ENCODE measurements at regions not wholly inside any gene's neighbourhood (a gene's known extent, or its start where the extent isn't known, plus 50 kb on each side); places are given as distances from the start of the nearest gene placed in this dataset.

DNA sequence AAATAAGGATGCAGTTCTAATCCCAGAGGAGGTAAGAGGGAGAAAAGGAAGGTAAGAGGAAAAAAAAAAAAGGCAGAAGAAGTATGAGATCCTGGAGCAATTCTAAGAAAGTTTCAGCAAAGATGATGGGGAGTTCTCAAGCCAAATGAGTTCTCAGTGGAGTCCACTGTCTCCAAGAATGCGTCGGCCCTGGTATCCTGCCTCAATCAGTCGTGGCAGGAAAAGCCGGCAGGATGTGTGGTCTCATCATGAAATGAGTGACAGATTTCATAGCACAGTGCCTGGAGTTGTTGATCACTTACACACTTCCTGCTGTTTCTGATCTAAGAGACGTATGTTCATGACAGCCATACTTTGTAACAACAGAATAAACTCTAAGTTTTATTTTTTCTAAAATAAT is 554.9 kb downstream of the NXPH1 start:
- Histone ChIP-seq H3F3A (ENCODE audit: insufficient read depth) (no peaks in the 10 kb centered on the region), H3K9ac (ENCODE audit: low read length) (no peak overlapping the region), H3K9me2 (replicated peaks; ENCODE audit: insufficient read depth, low read length) (no peaks in the 10 kb centered on the region), H4K20me1 (ENCODE audit: low read depth, low read length) (peaks cover 4% of the 10 kb centered on the region; the same call in 1 of the 2 replicates), H3K9me3 (ENCODE audit: insufficient read depth, low read length) (no peaks in the 10 kb centered on the region), H3K4me2 (ENCODE audit: low read depth, low read length, poor library complexity, severe bottlenecking) (no peak overlapping the region), H3K27me3 (ENCODE audit: low read length) (no peaks in the 10 kb centered on the region), H2AFZ (ENCODE audit: low read depth, low read length, severe bottlenecking) (no peak overlapping the region), H3K79me2 (ENCODE audit: insufficient read depth, low read length) (no peaks in the 10 kb centered on the region), H3K27ac (ENCODE audit: low read depth, low read length) (no peak overlapping the region), H3K36me3 (ENCODE audit: low read length) (no peaks in the 10 kb centered on the region), H3K4me3 (ENCODE audit: insufficient read depth, low read length, poor library complexity, severe bottlenecking) (no peak overlapping the region)
- no peak for TF ChIP-seq EZH2phosphoT487 (conservative IDR thresholded peaks at IDR 0.05; ENCODE audit: low read length)
- TF ChIP-seq, protein P1, sequence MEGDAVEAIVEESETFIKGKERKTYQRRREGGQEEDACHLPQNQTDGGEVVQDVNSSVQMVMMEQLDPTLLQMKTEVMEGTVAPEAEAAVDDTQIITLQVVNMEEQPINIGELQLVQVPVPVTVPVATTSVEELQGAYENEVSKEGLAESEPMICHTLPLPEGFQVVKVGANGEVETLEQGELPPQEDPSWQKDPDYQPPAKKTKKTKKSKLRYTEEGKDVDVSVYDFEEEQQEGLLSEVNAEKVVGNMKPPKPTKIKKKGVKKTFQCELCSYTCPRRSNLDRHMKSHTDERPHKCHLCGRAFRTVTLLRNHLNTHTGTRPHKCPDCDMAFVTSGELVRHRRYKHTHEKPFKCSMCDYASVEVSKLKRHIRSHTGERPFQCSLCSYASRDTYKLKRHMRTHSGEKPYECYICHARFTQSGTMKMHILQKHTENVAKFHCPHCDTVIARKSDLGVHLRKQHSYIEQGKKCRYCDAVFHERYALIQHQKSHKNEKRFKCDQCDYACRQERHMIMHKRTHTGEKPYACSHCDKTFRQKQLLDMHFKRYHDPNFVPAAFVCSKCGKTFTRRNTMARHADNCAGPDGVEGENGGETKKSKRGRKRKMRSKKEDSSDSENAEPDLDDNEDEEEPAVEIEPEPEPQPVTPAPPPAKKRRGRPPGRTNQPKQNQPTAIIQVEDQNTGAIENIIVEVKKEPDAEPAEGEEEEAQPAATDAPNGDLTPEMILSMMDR (IDR thresholded peaks at IDR 0.05; ENCODE audit: insufficient read depth, low read length, poor library complexity, severe bottlenecking), result no peak

DNA sequence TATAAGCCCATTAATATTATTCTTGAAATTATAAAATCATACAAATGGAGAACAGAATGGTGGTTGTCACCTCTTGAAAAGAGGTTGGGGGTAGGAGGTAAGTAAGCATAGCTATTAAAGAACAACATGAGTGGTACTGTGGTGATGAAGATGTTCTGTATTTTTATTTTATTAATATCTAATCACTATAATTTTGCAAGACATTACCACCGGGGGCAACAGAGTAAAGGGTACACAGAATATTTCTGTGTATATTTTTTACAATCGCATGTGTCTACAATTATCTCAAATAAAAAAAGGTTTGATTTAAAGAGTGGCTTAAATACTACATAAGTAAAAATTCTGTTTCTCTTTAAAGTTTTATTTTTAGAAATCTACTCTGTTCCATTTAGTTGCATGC is 557.8 kb downstream of the NXPH1 start:
- Histone ChIP-seq H3K4me2 (ENCODE audit: low read depth, low read length, poor library complexity, severe bottlenecking) (no peak overlapping the region), H2AFZ (ENCODE audit: low read depth, low read length, severe bottlenecking) (no peak overlapping the region), H3K9ac (ENCODE audit: low read length) (no peak overlapping the region), H3K36me3 (ENCODE audit: low read length) (no peaks in the 10 kb centered on the region), H3K4me3 (ENCODE audit: insufficient read depth, low read length, poor library complexity, severe bottlenecking) (no peak overlapping the region), H3K27ac (ENCODE audit: low read depth, low read length) (no peak overlapping the region), H3K9me2 (replicated peaks; ENCODE audit: insufficient read depth, low read length) (no peaks in the 10 kb centered on the region), H3K27me3 (ENCODE audit: low read length) (no peaks in the 10 kb centered on the region), H3K79me2 (ENCODE audit: insufficient read depth, low read length) (no peaks in the 10 kb centered on the region), H3K9me3 (ENCODE audit: insufficient read depth, low read length) (no peaks in the 10 kb centered on the region), H3F3A (ENCODE audit: insufficient read depth) (no peaks in the 10 kb centered on the region), H4K20me1 (ENCODE audit: low read depth, low read length) (peaks cover 4% of the 10 kb centered on the region; the same call in 1 of the 2 replicates)
- TF ChIP-seq EZH2phosphoT487 (conservative IDR thresholded peaks at IDR 0.05; ENCODE audit: low read length), result no peak
- TF ChIP-seq, protein P1 (IDR thresholded peaks at IDR 0.05; ENCODE audit: insufficient read depth, low read length, poor library complexity, severe bottlenecking), result no peak

DNA sequence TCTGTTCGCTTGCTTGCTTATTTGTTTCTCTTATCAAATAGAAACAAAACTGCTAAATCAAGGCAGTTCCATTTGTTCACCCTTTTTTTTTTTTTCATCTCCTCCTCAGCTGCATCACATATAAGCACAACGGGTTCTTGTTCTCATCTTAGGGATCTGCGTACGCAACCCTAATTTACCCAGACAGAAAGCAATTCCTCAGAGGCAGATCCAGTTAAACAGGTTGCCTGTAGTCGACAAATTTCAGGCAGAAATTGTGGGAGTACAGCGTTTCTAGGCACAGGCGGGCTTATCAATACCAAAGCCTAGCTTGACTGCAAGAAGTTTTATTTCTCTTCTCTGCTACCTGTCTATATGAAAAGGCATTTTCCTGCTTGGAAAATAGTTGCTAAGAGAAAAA is 565.4 kb downstream of the NXPH1 start:
- TF ChIP-seq, protein P1 (IDR thresholded peaks at IDR 0.05; ENCODE audit: insufficient read depth, low read length, poor library complexity, severe bottlenecking), result no peak
- no peak for TF ChIP-seq EZH2phosphoT487 (conservative IDR thresholded peaks at IDR 0.05; ENCODE audit: low read length)
- no peak overlapping the region for H2AFZ ChIP-seq (ENCODE audit: low read depth, low read length, severe bottlenecking)

More for the DNA sequence above, 565.4 kb downstream of the NXPH1 start:
- H3K27ac ChIP-seq (ENCODE audit: low read depth, low read length), result no peak overlapping the region
- no peaks in the 10 kb centered on the region for H3K79me2 ChIP-seq (ENCODE audit: insufficient read depth, low read length)
- H4K20me1 ChIP-seq (ENCODE audit: low read depth, low read length), result no peaks in the 10 kb centered on the region; the same call in 1 of the 2 replicates
- H3K9ac ChIP-seq (ENCODE audit: low read length), result no peak overlapping the region
- H3K9me3 ChIP-seq (ENCODE audit: insufficient read depth, low read length), result no peaks in the 10 kb centered on the region
- H3K4me2 ChIP-seq (ENCODE audit: low read depth, low read length, poor library complexity, severe bottlenecking), result no peak overlapping the region
- H3K9me2 ChIP-seq (replicated peaks; ENCODE audit: insufficient read depth, low read length), result no peaks in the 10 kb centered on the region
- no peaks in the 10 kb centered on the region for H3F3A ChIP-seq (ENCODE audit: insufficient read depth)
- no peak overlapping the region for H3K4me3 ChIP-seq (ENCODE audit: insufficient read depth, low read length, poor library complexity, severe bottlenecking)
- no peaks in the 10 kb centered on the region for H3K27me3 ChIP-seq (ENCODE audit: low read length)
- H3K36me3 ChIP-seq (ENCODE audit: low read length), result no peaks in the 10 kb centered on the region
